BJ (cell line): ENCODE measurements at regions not wholly inside any gene's neighbourhood (a gene's known extent, or its start where the extent isn't known, plus 50 kb on each side); places are given as distances from the start of the nearest gene placed in this dataset.

ENCODE experiments used
- CTCF ChIA-PET: fragments of 350-600 bp; formaldehyde crosslinking; extraction: SDS; loops from one replicate; lab custom pipeline; 2021; ENCODE audit warnings: antibody characterized with exemption, inconsistent platforms; lab: Yijun Ruan, JAX
- POLR2A ChIA-PET: fragments of 300-600 bp; sonication (Branson Sonifier 250); formaldehyde crosslinking; extraction: SDS; loops from one replicate; lab custom pipeline; 2021; ENCODE audit warnings: antibody characterized with exemption; lab: Charles Lee
- DNase-seq: peaks from one replicate; pipeline ENCODE4 v3.0.0-alpha.2; 2011; ENCODE audit warnings: low read depth
- H3K27me3 ChIP-seq: 2 replicates; pipeline ENCODE4 v1.6.0; 2011; ENCODE audit warnings: low read length; ENCODE audit not compliant: control insufficient read depth, insufficient read depth
- H3K36me3 ChIP-seq: 2 replicates; pipeline ENCODE4 v1.5.1; 2011; ENCODE audit warnings: low read length; ENCODE audit not compliant: control insufficient read depth, insufficient read depth
- H3K4me3 ChIP-seq: 2 replicates; pipeline ENCODE4 v1.5.1; 2011; ENCODE audit warnings: low read depth, mild to moderate bottlenecking, control low read depth, low read length
- CTCF ChIP-seq: IDR thresholded peaks from 2 replicates; pipeline ENCODE4 v1.5.1; 2011; ENCODE audit warnings: low read depth, mild to moderate bottlenecking, control low read depth, inconsistent platforms, low read length, moderate library complexity; ENCODE audit not compliant: insufficient read depth

GRCh38 chr6:18675881-18676280, 288.7 kb downstream of the RNF144B start:
- ChIA-PET POLR2A (no interaction called here), CTCF (interaction anchor here (0.7 kb wide), 1 partner anchor 1186 kb away, joined by 3 read pairs; no protein-coding TSS in a partner anchor)
- TF ChIP-seq CTCF = no peak
- DNase-seq = no peak
- no peaks in the 10 kb centered on the region for H3K36me3 ChIP-seq
- H3K27me3 ChIP-seq = no peaks in the 10 kb centered on the region
- no peak overlapping the region for H3K4me3 ChIP-seq

GRCh38 chr6:18676548-18676947, 289.4 kb downstream of the RNF144B start:
- Histone ChIP-seq H3K36me3 (no peaks in the 10 kb centered on the region), H3K27me3 (no peaks in the 10 kb centered on the region), H3K4me3 (no peak overlapping the region)
- no peak for DNase-seq
- CTCF ChIA-PET = no interaction called here
- TF ChIP-seq CTCF = no peak
- POLR2A ChIA-PET = no interaction called here

- Histone ChIP-seq H3K27me3 (no peaks in the 10 kb centered on the region), H3K36me3 (no peaks in the 10 kb centered on the region), H3K4me3 (no peak overlapping the region)
- no peak for DNase-seq
- TF ChIP-seq CTCF = no peak
- POLR2A ChIA-PET = no interaction called here
- CTCF ChIA-PET = no interaction called here
These were observed 293.7 kb downstream of the RNF144B start for GRCh38 chr6:18680842-18681241.

GRCh38 chr6:18681832-18682503, 294.8 kb downstream of the RNF144B start:
- POLR2A ChIA-PET = no interaction called here

GRCh38 chr6:18684343-18684742, 297.2 kb downstream of the RNF144B start:
- no peaks in the 10 kb centered on the region for H3K27me3 ChIP-seq
- POLR2A ChIA-PET = no interaction called here
- H3K36me3 ChIP-seq = no peaks in the 10 kb centered on the region
- no peak overlapping the region for H3K4me3 ChIP-seq
- no peak for TF ChIP-seq CTCF
- no peak for DNase-seq
- CTCF ChIA-PET = no interaction called here

More at GRCh38 chr6:18681832-18682503, 294.8 kb downstream of the RNF144B start:
- CTCF ChIA-PET = no interaction called here
- no peaks in the 10 kb centered on the region for H3K27me3 ChIP-seq
- no peak overlapping the region for H3K4me3 ChIP-seq
- TF ChIP-seq CTCF = no peak
- no peaks in the 10 kb centered on the region for H3K36me3 ChIP-seq
- no peak for DNase-seq
